DND-41 (cell line): ENCODE measurements at regions not wholly inside any gene's neighbourhood (a gene's known extent, or its start where the extent isn't known, plus 50 kb on each side); places are given as distances from the start of the nearest gene placed in this dataset.

Experiments used
- ATAC-seq: fragments of 200-7000 bp; cut with Tn5 transposase; 3 replicates; pipeline ENCODE4 v1.9.1; 2021; ENCODE audit warnings: low read depth; ENCODE audit not compliant: insufficient read depth
- DNase-seq: peaks from one replicate; pipeline ENCODE4 v3.0.0-alpha.2; 2020
- H2AFZ ChIP-seq: 2 replicates; pipeline ENCODE4 v1.6.0; 2012; ENCODE audit warnings: low read depth, low read length
- H3K27ac ChIP-seq: 2 replicates; pipeline ENCODE4 v1.5.1; 2012; ENCODE audit warnings: low read length, inconsistent platforms
- H3K27me3 ChIP-seq: fragments of 200-600 bp; sonication (generic); 2 replicates; pipeline ENCODE4 v1.6.0; 2012; ENCODE audit warnings: low read length, mild to moderate bottlenecking, inconsistent platforms; ENCODE audit not compliant: insufficient read depth, poor library complexity
- H3K36me3 ChIP-seq: 2 replicates; pipeline ENCODE4 v1.5.1; 2012; ENCODE audit warnings: low read length, inconsistent platforms; ENCODE audit not compliant: insufficient read depth
- H3K4me1 ChIP-seq: 2 replicates; pipeline ENCODE4 v1.5.1; 2012; ENCODE audit warnings: mild to moderate bottlenecking, low read length; ENCODE audit not compliant: insufficient read depth
- H3K4me2 ChIP-seq: 2 replicates; pipeline ENCODE4 v1.6.0; 2012; ENCODE audit warnings: mild to moderate bottlenecking, moderate library complexity, low read length, inconsistent platforms; ENCODE audit not compliant: insufficient read depth
- H3K4me3 ChIP-seq, 2 experiments: fragments of 200-600 bp in 1 of 2; shearing (Covaris generic) in 1 of 2; 2 replicates each; pipeline ENCODE4 v1.5.1; 2012 to 2016; ENCODE audit warnings: inconsistent platforms in 2 of 2, low read length in 2 of 2, mild to moderate bottlenecking in 2 of 2, low read depth in 1 of 2, moderate library complexity in 1 of 2
- H3K79me2 ChIP-seq: 2 replicates; pipeline ENCODE4 v1.6.0; 2012; ENCODE audit warnings: low read length, inconsistent platforms; ENCODE audit not compliant: insufficient read depth
- H3K9ac ChIP-seq: 2 replicates; pipeline ENCODE4 v1.6.0; 2012; ENCODE audit warnings: low read depth, mild to moderate bottlenecking, inconsistent platforms, low read length, moderate library complexity
- H3K9me3 ChIP-seq: 2 replicates; pipeline ENCODE4 v1.5.1; 2012; ENCODE audit warnings: low read length, moderate library complexity, mild to moderate bottlenecking, inconsistent platforms; ENCODE audit not compliant: insufficient read depth, severe bottlenecking
- H4K20me1 ChIP-seq: 2 replicates; pipeline ENCODE4 v1.6.0; 2012; ENCODE audit warnings: low read length; ENCODE audit not compliant: insufficient read depth
- CTCF ChIP-seq: IDR thresholded peaks from 2 replicates; pipeline ENCODE4 v1.5.1; 2012; ENCODE audit warnings: borderline replicate concordance, low read length, moderate library complexity, mild to moderate bottlenecking; ENCODE audit not compliant: poor library complexity, severe bottlenecking; ENCODE audit errors: extremely low read depth
- EZH2 ChIP-seq: IDR thresholded peaks from 3 replicates; pipeline ENCODE4 v1.6.1; 2012; ENCODE audit warnings: borderline replicate concordance, low read depth, mild to moderate bottlenecking, moderate library complexity, low read length, inconsistent platforms; ENCODE audit not compliant: severe bottlenecking

GRCh38 chr12:86860776-86861175, 604.6 kb upstream of the MGAT4C start:
- Histone ChIP-seq H3K4me3 (no peak overlapping the region), H3K36me3 (no peaks in the 10 kb centered on the region), H3K9ac (no peak overlapping the region), H3K4me1 (no peaks in the 10 kb centered on the region), H3K27ac (no peak overlapping the region), H2AFZ (no peak overlapping the region), H3K27me3 (no peaks in the 10 kb centered on the region), H3K79me2 (no peaks in the 10 kb centered on the region), H4K20me1 (no peaks in the 10 kb centered on the region), H3K9me3 (no peaks in the 10 kb centered on the region), H3K4me2 (no peak overlapping the region)
- TF ChIP-seq EZH2 (no peak), CTCF (no peak)
- ATAC-seq (no peak), DNase-seq (no peak)

GRCh38 chr12:86852451-86852850, 596.3 kb upstream of the MGAT4C start:
- Histone ChIP-seq H3K9me3 (no peaks in the 10 kb centered on the region), H3K27me3 (no peaks in the 10 kb centered on the region), H3K9ac (no peak overlapping the region), H3K4me1 (no peaks in the 10 kb centered on the region), H2AFZ (no peak overlapping the region), H3K4me2 (no peak overlapping the region), H3K36me3 (no peaks in the 10 kb centered on the region), H3K79me2 (no peaks in the 10 kb centered on the region), H4K20me1 (no peaks in the 10 kb centered on the region), H3K27ac (no peak overlapping the region), H3K4me3 (no peak overlapping the region)
- no peak for DNase-seq
- no peak for ATAC-seq
- TF ChIP-seq EZH2 (no peak), CTCF (no peak)

GRCh38 chr12:86838711-86839110, 582.5 kb upstream of the MGAT4C start:
- DNase-seq (no peak), ATAC-seq (no peak)
- no peaks in the 10 kb centered on the region for H3K9me3 ChIP-seq
- TF ChIP-seq EZH2 (no peak), CTCF (no peak)
- no peak overlapping the region for H3K27ac ChIP-seq
- no peaks in the 10 kb centered on the region for H3K4me1 ChIP-seq
- H2AFZ ChIP-seq: no peak overlapping the region
- no peak overlapping the region for H3K4me3 ChIP-seq
- no peaks in the 10 kb centered on the region for H3K27me3 ChIP-seq
- H3K79me2 ChIP-seq: no peaks in the 10 kb centered on the region
- H4K20me1 ChIP-seq: no peaks in the 10 kb centered on the region
- no peaks in the 10 kb centered on the region for H3K36me3 ChIP-seq
- H3K9ac ChIP-seq: no peak overlapping the region
- H3K4me2 ChIP-seq: no peak overlapping the region

GRCh38 chr12:86838260-86838659, 582.1 kb upstream of the MGAT4C start:
- no peak overlapping the region for H3K9ac ChIP-seq
- no peak overlapping the region for H3K4me2 ChIP-seq
- H2AFZ ChIP-seq: no peak overlapping the region
- H4K20me1 ChIP-seq: no peaks in the 10 kb centered on the region
- TF ChIP-seq EZH2: no peak
- no peak for TF ChIP-seq CTCF
- DNase-seq: no peak
- no peaks in the 10 kb centered on the region for H3K36me3 ChIP-seq
- no peak overlapping the region for H3K27ac ChIP-seq
- no peaks in the 10 kb centered on the region for H3K9me3 ChIP-seq
- H3K79me2 ChIP-seq: no peaks in the 10 kb centered on the region
- H3K27me3 ChIP-seq: no peaks in the 10 kb centered on the region
- ATAC-seq: no peak
- no peaks in the 10 kb centered on the region for H3K4me1 ChIP-seq
- H3K4me3 ChIP-seq: no peak overlapping the region
